ENCODE measurements at regions not wholly inside any gene's neighbourhood (a gene's known extent, or its start where the extent isn't known, plus 50 kb on each side); places are given as distances from the start of the nearest gene placed in this dataset.

DNA sequence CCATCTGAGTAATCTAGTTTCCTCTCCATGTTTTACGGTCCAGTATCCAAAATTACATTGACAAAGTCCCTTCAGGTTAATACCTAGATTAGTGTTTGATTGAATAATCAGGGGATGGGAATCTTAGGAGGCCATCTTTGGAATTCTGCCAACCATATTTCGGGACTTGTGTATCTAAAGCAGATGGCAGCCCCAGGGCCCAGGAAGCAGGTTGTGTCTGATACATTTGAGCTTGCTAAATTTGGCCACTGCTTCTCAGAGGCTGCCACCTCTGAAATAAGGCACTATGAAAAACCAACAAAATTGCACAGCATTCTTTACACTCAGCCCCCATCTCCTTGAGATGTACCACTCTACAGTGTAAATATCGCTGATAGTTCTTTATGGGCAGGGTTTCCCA is 102.1 kb downstream of the ASB9 start:
- TF ChIP-seq CTCF (IDR thresholded peaks at IDR 0.05) = no peak
- TF ChIP-seq POLR2A (IDR thresholded peaks at IDR 0.05) = no peak

Data from Peyer's patch (tissue), 4 donors.